ENCODE measurements at regions not wholly inside any gene's neighbourhood (a gene's known extent, or its start where the extent isn't known, plus 50 kb on each side); places are given as distances from the start of the nearest gene placed in this dataset.
A peak's percentile ranks its signal among the peaks of the same experiment; 100 is the strongest.

GRCh38 chr4:83831588-83831987, 295.7 kb downstream of the GPAT3 start:
- H3K27me3 Mint-ChIP-seq (ENCODE audit: low read depth, poor library complexity), result peaks cover 3% of the 10 kb centered on the region
- peaks cover 29% of the 10 kb centered on the region for H3K4me1 Mint-ChIP-seq
- no peak for TF ChIP-seq CTCF (IDR thresholded peaks at IDR 0.05)
- no peak overlapping the region for H3K4me3 Mint-ChIP-seq
- DNase-seq, result no peak
- no peak overlapping the region for H3K27ac Mint-ChIP-seq
- H3K9me3 Mint-ChIP-seq, result peaks cover 3% of the 10 kb centered on the region
- H3K36me3 Mint-ChIP-seq (ENCODE audit: low read depth), result no peaks in the 10 kb centered on the region

- peaks cover 9% of the 10 kb centered on the region for H3K27me3 Mint-ChIP-seq (ENCODE audit: low read depth, poor library complexity)
- TF ChIP-seq CTCF (IDR thresholded peaks at IDR 0.05), result no peak
- no peak overlapping the region for H3K4me3 Mint-ChIP-seq
- no peak for DNase-seq
- H3K9me3 Mint-ChIP-seq, result peaks cover 7% of the 10 kb centered on the region
- H3K36me3 Mint-ChIP-seq (ENCODE audit: low read depth), result no peaks in the 10 kb centered on the region
- H3K27ac Mint-ChIP-seq, result peak overlapping the region; percentile 81
- H3K4me1 Mint-ChIP-seq, result peaks cover 29% of the 10 kb centered on the region
These were observed 294.4 kb downstream of the GPAT3 start for GRCh38 chr4:83830138-83830888.

GRCh38 chr4:83828601-83829000, 292.7 kb downstream of the GPAT3 start:
- no peak for TF ChIP-seq CTCF (IDR thresholded peaks at IDR 0.05)
- H3K27me3 Mint-ChIP-seq (ENCODE audit: low read depth, poor library complexity), result peaks cover 9% of the 10 kb centered on the region
- peaks cover 29% of the 10 kb centered on the region for H3K4me1 Mint-ChIP-seq

GRCh38 chr4:83821493-83821892, 285.6 kb downstream of the GPAT3 start:
- no peak overlapping the region for H3K4me3 Mint-ChIP-seq
- H3K36me3 Mint-ChIP-seq (ENCODE audit: low read depth), result peaks cover 14% of the 10 kb centered on the region
- peaks cover 9% of the 10 kb centered on the region for H3K27me3 Mint-ChIP-seq (ENCODE audit: low read depth, poor library complexity)
- TF ChIP-seq CTCF (IDR thresholded peaks at IDR 0.05), result no peak
- no peak for DNase-seq
- no peak overlapping the region for H3K27ac Mint-ChIP-seq
- peaks cover 8% of the 10 kb centered on the region for H3K4me1 Mint-ChIP-seq
- H3K9me3 Mint-ChIP-seq, result peaks cover 43% of the 10 kb centered on the region

More at GRCh38 chr4:83828601-83829000, 292.7 kb downstream of the GPAT3 start:
- Mint-ChIP-seq H3K27ac (no peak overlapping the region), H3K36me3 (ENCODE audit: low read depth) (peaks cover 5% of the 10 kb centered on the region), H3K4me3 (no peak overlapping the region), H3K9me3 (peaks cover 17% of the 10 kb centered on the region)
- DNase-seq, result no peak

GRCh38 chr4:83819582-83819981, 283.7 kb downstream of the GPAT3 start:
- Mint-ChIP-seq H3K27ac (no peak overlapping the region), H3K4me1 (peaks cover 8% of the 10 kb centered on the region), H3K27me3 (ENCODE audit: low read depth, poor library complexity) (peaks cover 3% of the 10 kb centered on the region), H3K36me3 (ENCODE audit: low read depth) (peaks cover 14% of the 10 kb centered on the region), H3K9me3 (peaks cover 34% of the 10 kb centered on the region), H3K4me3 (no peak overlapping the region)
- TF ChIP-seq CTCF (IDR thresholded peaks at IDR 0.05), result no peak
- no peak for DNase-seq

- Mint-ChIP-seq H3K27me3 (ENCODE audit: low read depth, poor library complexity) (peaks cover 5% of the 10 kb centered on the region), H3K4me1 (no peaks in the 10 kb centered on the region), H3K4me3 (no peak overlapping the region), H3K9me3 (no peaks in the 10 kb centered on the region), H3K27ac (no peak overlapping the region), H3K36me3 (ENCODE audit: low read depth) (no peaks in the 10 kb centered on the region)
- no peak for TF ChIP-seq CTCF (IDR thresholded peaks at IDR 0.05)
- DNase-seq, result no peak
These were observed 274.5 kb downstream of the GPAT3 start for GRCh38 chr4:83810428-83810827.
